ENCODE measurements at regions not wholly inside any gene's neighbourhood (a gene's known extent, or its start where the extent isn't known, plus 50 kb on each side); places are given as distances from the start of the nearest gene placed in this dataset.

GRCh38 chr10:44053391-44053790, 331.5 kb downstream of the CXCL12 start:
- no peak for TF ChIP-seq CTCF (IDR thresholded peaks at IDR 0.05)
- no peak for TF ChIP-seq POLR2A (IDR thresholded peaks at IDR 0.05)
